ENCODE measurements at regions not wholly inside any gene's neighbourhood (a gene's known extent, or its start where the extent isn't known, plus 50 kb on each side); places are given as distances from the start of the nearest gene placed in this dataset.

DNA sequence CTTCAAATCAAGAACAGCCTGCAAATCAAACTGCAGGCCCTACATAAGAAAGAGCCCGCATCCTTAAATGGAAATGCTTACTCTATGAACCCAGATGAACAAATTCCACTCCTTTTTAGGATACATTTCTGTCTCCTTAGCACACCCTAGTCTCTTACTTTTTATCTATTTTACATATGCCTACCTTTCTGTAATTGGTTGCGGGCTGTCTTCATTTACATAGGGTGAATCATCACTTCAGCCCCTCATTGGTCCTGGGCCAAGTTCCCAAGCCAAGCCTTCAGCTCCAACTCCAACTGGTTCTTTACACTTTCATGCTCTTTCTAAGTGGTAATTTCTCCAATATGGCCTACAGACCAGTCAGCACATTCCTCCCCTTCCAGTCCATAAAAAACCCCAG, 219.3 kb downstream of the TRAM1L1 start:
- no peak overlapping the region for H3K27ac ChIP-seq
- no peaks in the 10 kb centered on the region for H3K36me3 ChIP-seq
- DNase-seq = no peak
- H3K27me3 ChIP-seq = no peaks in the 10 kb centered on the region
- H3K4me3 ChIP-seq (replicated peaks in 1 of 3) = no peak overlapping the region
- no peaks in the 10 kb centered on the region for H3K9me3 ChIP-seq
- intact Hi-C loops (cut with DNase I) = no loop called here
- no peaks in the 10 kb centered on the region for H3K4me1 ChIP-seq
- WGBS, 2 donors = 88 to 92% methylated on average over 2 of the region's 2 CpGs
- TF ChIP-seq POLR2A (IDR thresholded peaks at IDR 0.05) (no peak), CTCF (IDR thresholded peaks at IDR 0.05) (no peak)

- WGBS, 2 donors = 89 to 90% methylated on average over 1 of the region's 1 CpG
- Histone ChIP-seq H3K27me3 (no peaks in the 10 kb centered on the region), H3K4me1 (no peaks in the 10 kb centered on the region), H3K9me3 (no peaks in the 10 kb centered on the region), H3K27ac (no peak overlapping the region), H3K4me3 (replicated peaks in 1 of 3) (no peak overlapping the region), H3K36me3 (no peaks in the 10 kb centered on the region)
- TF ChIP-seq POLR2A (IDR thresholded peaks at IDR 0.05) (no peak), CTCF (IDR thresholded peaks at IDR 0.05) (no peak)
- intact Hi-C loops (cut with DNase I) = no loop called here
- no peak for DNase-seq
These were observed 222.8 kb downstream of the TRAM1L1 start for GRCh38 chr4:116862592-116862991.

GRCh38 chr4:116860891-116861290, 224.5 kb downstream of the TRAM1L1 start:
- H3K27ac ChIP-seq = no peak overlapping the region
- no peaks in the 10 kb centered on the region for H3K27me3 ChIP-seq
- WGBS, 2 donors = 88 to 91% methylated on average over 1 of the region's 1 CpG
- no peak for DNase-seq
- no peaks in the 10 kb centered on the region for H3K36me3 ChIP-seq
- H3K4me3 ChIP-seq (replicated peaks in 1 of 3) = no peak overlapping the region
- intact Hi-C loops (cut with DNase I) = no loop called here
- no peak for TF ChIP-seq POLR2A (IDR thresholded peaks at IDR 0.05)
- no peak for TF ChIP-seq CTCF (IDR thresholded peaks at IDR 0.05)
- H3K9me3 ChIP-seq = no peaks in the 10 kb centered on the region
- H3K4me1 ChIP-seq = no peaks in the 10 kb centered on the region

GRCh38 chr4:116849620-116850019, 235.8 kb downstream of the TRAM1L1 start:
- H3K4me3 ChIP-seq (replicated peaks in 1 of 3) = no peak overlapping the region
- intact Hi-C loops (cut with DNase I) = no loop called here
- no peaks in the 10 kb centered on the region for H3K27me3 ChIP-seq
- no peak overlapping the region for H3K27ac ChIP-seq
- H3K4me1 ChIP-seq = no peaks in the 10 kb centered on the region
- no peaks in the 10 kb centered on the region for H3K36me3 ChIP-seq
- H3K9me3 ChIP-seq = no peaks in the 10 kb centered on the region
- TF ChIP-seq CTCF (IDR thresholded peaks at IDR 0.05) = no peak
- TF ChIP-seq POLR2A (IDR thresholded peaks at IDR 0.05) = no peak
- no peak for DNase-seq

DNA sequence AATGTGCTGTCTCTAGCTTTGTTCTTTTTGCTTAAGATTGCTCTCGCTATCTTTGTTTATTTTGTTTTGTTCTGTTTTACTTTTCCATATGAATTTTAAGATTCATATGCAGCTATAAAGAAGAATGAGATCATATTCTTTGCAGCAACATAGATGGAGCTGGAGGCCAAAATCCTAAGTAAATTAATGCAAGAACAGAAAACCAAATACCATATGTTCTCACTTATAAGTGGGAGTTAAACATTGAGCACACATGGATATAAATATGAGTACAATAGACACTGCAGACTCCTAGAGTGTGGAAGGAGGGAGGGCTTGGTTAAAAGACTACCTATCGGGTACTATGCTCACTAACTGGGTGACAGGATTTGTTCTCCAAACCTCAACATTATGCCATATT, 237.8 kb downstream of the TRAM1L1 start:
- Histone ChIP-seq H3K27ac (no peak overlapping the region), H3K9me3 (no peaks in the 10 kb centered on the region), H3K4me1 (no peaks in the 10 kb centered on the region), H3K27me3 (no peaks in the 10 kb centered on the region), H3K36me3 (no peaks in the 10 kb centered on the region), H3K4me3 (replicated peaks in 1 of 3) (no peak overlapping the region)
- intact Hi-C loops (cut with DNase I) = no loop called here
- WGBS, 2 donors = 88 to 90% methylated on average over 2 of the region's 2 CpGs
- TF ChIP-seq CTCF (IDR thresholded peaks at IDR 0.05) (no peak), POLR2A (IDR thresholded peaks at IDR 0.05) (no peak)
- DNase-seq = no peak
